ENCODE measurements at regions not wholly inside any gene's neighbourhood (a gene's known extent, or its start where the extent isn't known, plus 50 kb on each side); places are given as distances from the start of the nearest gene placed in this dataset.

GRCh38 chr13:106089261-106089980, 446.0 kb downstream of the EFNB2 start:
- TF ChIP-seq GATA2 (IDR thresholded peaks at IDR 0.05; ENCODE audit: low read depth, low read length): no peak
- TF ChIP-seq GATA3 (IDR thresholded peaks at IDR 0.05; ENCODE audit: low read depth, low read length): no peak

GRCh38 chr13:106088085-106088484, 447.4 kb downstream of the EFNB2 start:
- TF ChIP-seq GATA3 (IDR thresholded peaks at IDR 0.05; ENCODE audit: low read depth, low read length) (no peak), GATA2 (IDR thresholded peaks at IDR 0.05; ENCODE audit: low read depth, low read length) (no peak)

- TF ChIP-seq GATA3 (IDR thresholded peaks at IDR 0.05; ENCODE audit: low read depth, low read length) (no peak), GATA2 (IDR thresholded peaks at IDR 0.05; ENCODE audit: low read depth, low read length) (no peak)
Observed at GRCh38 chr13:106087201-106087600, 448.3 kb downstream of the EFNB2 start.

- TF ChIP-seq GATA3 (IDR thresholded peaks at IDR 0.05; ENCODE audit: low read depth, low read length) (no peak), GATA2 (IDR thresholded peaks at IDR 0.05; ENCODE audit: low read depth, low read length) (no peak)
Observed at GRCh38 chr13:106083620-106084350, 451.7 kb downstream of the EFNB2 start.

- TF ChIP-seq GATA2 (IDR thresholded peaks at IDR 0.05; ENCODE audit: low read depth, low read length) (no peak), GATA3 (IDR thresholded peaks at IDR 0.05; ENCODE audit: low read depth, low read length) (no peak)
Observed at GRCh38 chr13:106078191-106078590, 457.3 kb downstream of the EFNB2 start.

GRCh38 chr13:106077017-106077416, 458.4 kb downstream of the EFNB2 start:
- TF ChIP-seq GATA2 (IDR thresholded peaks at IDR 0.05; ENCODE audit: low read depth, low read length): no peak
- TF ChIP-seq GATA3 (IDR thresholded peaks at IDR 0.05; ENCODE audit: low read depth, low read length): no peak

GRCh38 chr13:106072014-106072413, 463.4 kb downstream of the EFNB2 start:
- TF ChIP-seq GATA2 (IDR thresholded peaks at IDR 0.05; ENCODE audit: low read depth, low read length): no peak
- no peak for TF ChIP-seq GATA3 (IDR thresholded peaks at IDR 0.05; ENCODE audit: low read depth, low read length)

- TF ChIP-seq GATA3 (IDR thresholded peaks at IDR 0.05; ENCODE audit: low read depth, low read length): no peak
- no peak for TF ChIP-seq GATA2 (IDR thresholded peaks at IDR 0.05; ENCODE audit: low read depth, low read length)
Observed at GRCh38 chr13:106063591-106064313, 471.7 kb downstream of the EFNB2 start.

- TF ChIP-seq GATA2 (IDR thresholded peaks at IDR 0.05; ENCODE audit: low read depth, low read length) (no peak), GATA3 (IDR thresholded peaks at IDR 0.05; ENCODE audit: low read depth, low read length) (no peak)
Observed at GRCh38 chr13:106061781-106062180, 473.7 kb downstream of the EFNB2 start.

GRCh38 chr13:106056851-106057250, 478.6 kb downstream of the EFNB2 start:
- TF ChIP-seq GATA3 (IDR thresholded peaks at IDR 0.05; ENCODE audit: low read depth, low read length) (no peak), GATA2 (IDR thresholded peaks at IDR 0.05; ENCODE audit: low read depth, low read length) (no peak)

GRCh38 chr13:106052200-106052767, 483.2 kb downstream of the EFNB2 start:
- no peak for TF ChIP-seq GATA2 (IDR thresholded peaks at IDR 0.05; ENCODE audit: low read depth, low read length)
- TF ChIP-seq GATA3 (IDR thresholded peaks at IDR 0.05; ENCODE audit: low read depth, low read length): no peak

- no peak for TF ChIP-seq GATA2 (IDR thresholded peaks at IDR 0.05; ENCODE audit: low read depth, low read length)
- no peak for TF ChIP-seq GATA3 (IDR thresholded peaks at IDR 0.05; ENCODE audit: low read depth, low read length)
Observed at GRCh38 chr13:106049171-106049570, 486.3 kb downstream of the EFNB2 start.

GRCh38 chr13:106048386-106048785, 487.1 kb downstream of the EFNB2 start:
- no peak for TF ChIP-seq GATA2 (IDR thresholded peaks at IDR 0.05; ENCODE audit: low read depth, low read length)
- no peak for TF ChIP-seq GATA3 (IDR thresholded peaks at IDR 0.05; ENCODE audit: low read depth, low read length)

- TF ChIP-seq GATA2 (IDR thresholded peaks at IDR 0.05; ENCODE audit: low read depth, low read length): no peak
- no peak for TF ChIP-seq GATA3 (IDR thresholded peaks at IDR 0.05; ENCODE audit: low read depth, low read length)
Observed at GRCh38 chr13:106047859-106048258, 487.6 kb downstream of the EFNB2 start.

Data from SH-SY5Y (cell line).